ENCODE measurements at regions not wholly inside any gene's neighbourhood (a gene's known extent, or its start where the extent isn't known, plus 50 kb on each side); places are given as distances from the start of the nearest gene placed in this dataset.

DNA sequence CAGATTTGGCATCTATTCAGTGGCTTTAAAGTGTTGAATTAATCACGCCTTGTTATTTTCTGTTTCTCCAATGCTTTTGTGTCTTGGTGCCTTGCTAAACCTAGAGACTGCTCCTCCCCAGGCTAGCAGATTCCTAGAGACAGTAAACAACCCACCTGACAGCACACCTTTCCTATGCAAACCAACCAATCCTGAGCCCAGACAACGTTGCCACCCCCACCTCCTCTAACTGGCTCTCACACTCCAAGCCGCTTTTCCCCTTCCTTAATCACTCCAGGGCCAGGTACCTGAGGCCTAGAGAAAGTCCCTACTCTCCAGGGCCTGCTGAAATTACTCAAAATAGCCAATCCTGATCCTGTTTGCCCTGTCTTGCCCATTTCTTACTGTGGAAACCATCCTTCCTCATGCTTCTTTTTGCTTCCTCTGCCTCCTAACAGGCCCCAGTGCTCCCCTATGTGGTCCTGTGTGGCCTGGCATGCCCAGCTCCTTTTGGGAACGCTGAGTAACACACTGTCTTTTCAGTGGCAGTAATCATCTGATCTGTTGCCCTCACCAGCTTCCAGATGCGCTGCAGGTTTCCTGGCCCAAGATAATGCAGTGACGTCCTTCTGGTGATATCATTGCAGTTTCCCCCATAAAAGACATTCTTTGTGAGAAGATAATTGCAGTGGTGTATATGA, 53.4 kb downstream of the GAS1 start:
- no peak for DNase-seq (ENCODE audit: low spot score)

DNA sequence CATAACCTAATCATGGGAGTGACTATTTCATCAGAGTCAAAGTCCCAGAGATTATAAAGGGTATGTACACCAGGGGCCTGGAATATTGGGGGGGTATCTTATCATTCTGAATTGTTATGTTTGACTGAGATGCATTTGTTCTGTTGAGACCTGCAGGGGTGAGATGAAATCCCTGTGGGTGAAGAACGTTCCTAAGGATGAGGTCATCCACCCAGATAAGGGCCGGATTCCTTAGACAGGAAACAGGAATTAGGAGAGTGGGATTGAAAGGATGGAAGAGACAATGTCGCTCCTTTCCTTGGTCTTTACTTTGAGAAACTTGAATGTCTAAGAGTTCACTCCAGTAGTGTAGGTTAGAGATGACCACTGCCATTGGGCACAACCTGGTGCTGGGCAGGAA, 54.7 kb downstream of the GAS1 start:
- no peak for DNase-seq (ENCODE audit: low spot score)

DNA sequence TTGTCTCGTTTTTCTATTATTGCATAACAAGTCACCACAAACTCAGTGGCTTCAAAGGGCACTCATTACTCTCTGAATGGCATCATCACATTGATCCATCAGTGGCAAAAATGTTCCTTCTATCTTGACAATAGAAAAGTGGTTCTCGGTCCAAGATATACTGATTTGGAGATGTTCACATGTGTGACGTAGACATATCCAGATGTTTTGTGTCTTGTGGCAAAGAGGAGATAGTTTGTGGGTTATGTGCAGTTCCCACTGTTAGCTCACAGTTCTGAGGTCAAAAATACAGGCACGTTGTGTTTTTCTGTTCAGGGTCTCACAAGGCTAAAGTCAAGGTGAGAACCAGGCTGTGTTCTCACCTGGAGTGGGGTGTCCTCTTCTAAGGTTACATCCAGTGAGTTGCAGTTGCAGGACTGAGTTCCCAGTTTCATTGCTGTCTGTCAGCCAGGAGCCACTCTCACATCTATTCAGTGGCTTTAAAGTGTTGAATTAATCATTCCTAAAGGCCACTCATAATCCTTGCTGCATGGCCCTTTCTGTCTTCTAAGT, 55.3 kb downstream of the GAS1 start:
- no peak for DNase-seq (ENCODE audit: low spot score)

DNA sequence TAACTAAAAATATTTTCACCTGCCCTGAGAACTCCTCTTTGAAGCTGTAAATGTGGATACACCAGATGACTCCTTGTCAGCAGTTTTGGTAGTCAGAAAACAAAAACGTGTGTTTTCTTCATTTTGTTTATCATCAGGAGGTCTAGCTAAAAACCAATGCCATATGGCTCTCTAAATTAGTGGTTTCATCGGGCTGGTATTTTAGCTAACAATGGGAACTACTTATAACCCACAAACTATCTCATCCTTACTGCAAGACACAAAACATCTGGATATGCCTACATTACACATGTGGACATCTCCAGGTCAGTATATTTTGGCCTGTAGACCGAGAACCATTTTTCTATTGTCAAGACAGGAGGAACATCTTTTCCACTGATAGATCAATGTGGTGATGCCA, 56.2 kb downstream of the GAS1 start:
- DNase-seq (ENCODE audit: low spot score) = no peak

DNA sequence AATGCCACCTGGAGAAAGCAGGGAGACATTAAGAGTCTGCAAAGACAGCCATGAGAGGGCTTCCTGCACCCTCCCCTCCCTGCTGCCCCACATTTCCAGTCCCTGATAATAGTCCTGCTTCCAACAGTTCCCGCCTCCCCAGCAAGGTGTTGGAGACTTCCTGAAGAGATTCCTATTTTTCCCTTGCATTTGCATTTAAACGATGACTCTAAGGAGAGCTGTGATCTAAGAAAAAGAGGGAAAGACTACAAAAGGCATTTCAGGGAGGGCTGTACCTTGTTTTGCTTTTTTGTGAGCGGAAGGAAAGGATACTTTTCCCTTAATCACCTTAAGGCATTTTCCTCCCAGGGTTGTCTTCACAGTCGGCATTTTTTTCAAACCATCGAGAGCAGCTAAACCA, 62.1 kb downstream of the GAS1 start:
- DNase-seq (ENCODE audit: low spot score) = no peak

DNA sequence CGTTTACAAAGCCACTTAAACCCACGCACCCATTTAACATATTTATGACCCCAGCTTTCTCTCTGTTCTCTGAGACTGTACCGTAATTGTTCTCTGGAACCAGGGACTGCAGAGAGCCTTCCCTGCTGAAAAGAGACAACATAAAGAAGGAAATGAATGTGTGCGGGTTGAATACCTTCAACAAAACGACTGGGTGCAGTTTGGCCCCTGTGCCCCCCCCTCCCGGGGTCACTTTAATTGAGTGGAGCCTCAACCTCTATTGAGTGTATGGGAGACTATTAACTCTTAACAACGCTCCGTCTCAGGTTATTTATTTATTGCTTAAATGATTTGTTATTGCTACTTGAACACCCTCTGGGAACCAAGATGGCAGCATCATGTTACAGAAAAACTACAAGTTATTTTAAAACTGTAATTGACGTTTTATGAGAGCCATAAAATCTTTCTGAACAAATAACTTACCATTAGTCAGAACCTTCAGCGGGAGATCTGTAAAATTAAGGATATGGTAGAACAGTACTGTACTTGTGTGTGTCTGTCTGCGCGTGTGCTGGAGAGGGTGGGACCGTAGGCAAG, 70.6 kb downstream of the GAS1 start:
- DNase-seq (ENCODE audit: low spot score) = no peak

DNA sequence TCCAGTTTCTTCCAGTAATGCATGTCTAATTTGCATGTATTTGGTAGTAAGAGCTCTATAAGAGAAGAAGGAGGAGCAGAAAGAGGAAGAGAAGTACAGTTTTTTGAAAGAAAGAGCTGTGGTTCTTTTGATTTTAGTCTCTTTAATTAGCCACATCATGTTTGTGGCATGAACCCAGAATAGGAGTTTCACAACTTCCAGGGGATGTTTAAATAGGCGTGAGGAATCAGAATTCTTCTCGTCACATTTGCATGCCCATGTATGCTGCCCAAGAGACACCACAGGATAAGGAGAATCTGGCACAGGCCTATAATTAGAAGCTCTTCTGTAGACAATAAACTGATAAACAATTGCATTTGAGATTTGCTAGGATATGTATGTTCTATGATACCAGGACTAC, 78.7 kb downstream of the GAS1 start:
- no peak for DNase-seq (ENCODE audit: low spot score)

DNA sequence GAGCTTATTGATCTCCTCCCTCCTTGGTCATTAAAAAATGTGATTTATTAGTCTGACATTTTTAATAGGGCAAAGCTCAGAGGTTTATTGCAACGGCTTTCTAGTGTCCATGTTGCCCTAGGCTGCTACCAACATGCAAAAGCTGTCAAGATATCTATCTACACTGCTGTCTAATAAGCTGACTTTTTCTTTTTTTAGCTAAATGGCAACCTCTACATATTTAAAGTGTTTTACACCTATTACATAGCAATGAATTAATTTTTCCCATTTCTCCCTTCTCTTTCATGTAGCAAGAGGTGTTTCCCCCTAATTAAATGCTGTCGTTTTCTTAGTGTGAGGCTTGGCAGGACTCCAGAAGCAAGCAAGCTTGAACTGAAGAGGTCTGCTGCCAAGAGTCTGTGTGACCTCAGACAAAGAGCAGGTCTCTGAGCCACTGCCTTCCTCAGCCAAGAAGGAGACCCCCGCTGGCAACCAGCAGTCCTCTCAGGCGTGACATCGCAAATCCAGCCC, 79.4 kb downstream of the GAS1 start:
- peak; percentile 7 for DNase-seq (ENCODE audit: low spot score)

DNA sequence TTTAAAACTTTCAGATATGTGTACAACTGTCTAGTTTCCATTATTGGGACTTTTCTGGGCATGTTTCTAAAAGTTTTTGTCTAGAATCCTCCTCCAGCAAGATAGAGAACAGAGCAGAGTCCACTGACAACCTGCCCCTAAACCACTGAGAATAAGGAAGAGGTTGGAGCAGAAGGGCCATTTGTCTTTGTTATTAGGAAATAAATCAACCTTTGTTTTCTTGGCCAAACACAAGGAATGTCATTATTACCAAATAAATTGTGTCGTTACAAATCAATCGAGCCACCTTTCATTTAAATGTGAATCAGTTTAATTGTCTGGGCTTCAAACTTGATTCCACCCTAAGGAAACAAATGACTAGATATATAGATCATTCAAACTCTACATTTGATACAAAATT, 81.4 kb downstream of the GAS1 start:
- DNase-seq (ENCODE audit: low spot score) = no peak

DNA sequence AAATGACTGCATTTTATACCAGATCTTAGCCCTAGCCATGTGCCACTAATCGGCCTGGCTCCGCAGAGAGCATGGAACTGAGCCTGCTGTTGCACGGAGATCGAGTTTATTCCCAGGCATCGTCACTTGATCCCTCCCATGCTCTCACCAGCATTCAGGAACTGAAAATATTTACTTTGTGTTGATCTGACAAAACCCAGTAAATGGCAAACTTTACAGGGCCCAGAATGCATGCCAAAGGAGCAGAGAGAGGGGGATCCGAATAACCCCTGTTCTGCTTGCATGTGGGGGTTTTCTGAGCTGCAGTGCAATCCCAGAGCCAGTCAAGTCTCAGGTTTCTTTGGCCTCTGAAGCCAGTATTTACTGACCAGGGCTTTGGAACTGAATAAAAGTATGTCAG, 87.3 kb downstream of the GAS1 start:
- DNase-seq (ENCODE audit: low spot score) = no peak

DNA sequence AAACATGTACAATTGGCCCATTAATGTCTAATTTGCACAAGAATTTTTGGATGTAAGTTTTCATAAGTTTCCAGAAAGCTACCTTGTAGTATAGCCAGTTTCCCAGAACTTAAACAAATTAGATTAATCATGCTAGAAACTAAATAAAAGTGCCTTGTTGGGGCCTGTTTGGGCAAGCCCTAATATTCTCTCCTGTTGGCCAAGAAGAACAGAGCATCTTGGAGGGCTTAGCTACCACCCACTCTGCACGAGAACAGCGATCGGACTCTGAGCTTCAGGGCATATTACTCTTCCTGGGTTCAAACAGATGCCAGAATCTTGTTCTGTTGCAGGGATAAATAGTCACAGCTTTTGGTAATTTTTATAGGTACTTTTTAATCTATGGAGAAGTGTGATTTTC, 88.2 kb downstream of the GAS1 start:
- DNase-seq (ENCODE audit: low spot score) = no peak

DNA sequence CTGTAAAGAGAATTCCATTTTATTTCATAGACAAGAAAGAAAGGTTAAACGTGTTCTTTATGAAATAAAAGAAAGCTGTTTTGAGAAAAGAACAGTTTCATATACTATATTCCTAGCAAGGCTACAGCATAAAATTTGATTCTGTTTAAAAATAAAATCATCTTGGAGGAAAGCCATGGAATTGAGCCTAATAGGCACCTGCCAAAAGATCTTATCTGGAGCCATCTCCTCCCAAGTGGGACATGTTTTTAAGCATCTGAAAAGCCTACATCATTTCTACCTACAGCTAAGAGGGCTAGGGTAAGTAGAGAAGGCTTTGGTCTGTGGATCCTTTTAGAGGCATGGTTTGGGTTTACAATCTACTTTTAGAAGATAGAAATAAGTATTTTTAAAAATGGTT, 89.3 kb downstream of the GAS1 start:
- DNase-seq (ENCODE audit: low spot score) = no peak

DNA sequence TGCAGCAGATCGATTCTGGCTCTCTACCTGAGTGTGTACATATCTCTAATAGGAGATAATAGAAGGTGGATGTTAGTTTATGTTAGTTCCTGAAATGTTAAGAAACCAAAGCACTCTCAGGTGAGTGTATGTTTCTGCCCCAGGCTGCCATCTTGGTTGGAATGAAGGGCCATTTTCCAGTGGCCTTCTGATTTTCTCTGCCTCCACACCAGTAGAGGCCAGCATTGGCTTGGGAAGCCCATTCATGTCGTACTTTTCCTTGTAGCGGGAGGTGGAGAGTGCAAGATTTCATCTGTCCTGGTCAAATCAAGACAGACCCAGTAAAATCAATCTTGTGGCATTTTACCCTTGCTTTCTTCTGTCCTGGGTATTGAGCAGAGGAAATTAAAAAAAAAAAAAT, 91.0 kb downstream of the GAS1 start:
- no peak for DNase-seq (ENCODE audit: low spot score)

DNA sequence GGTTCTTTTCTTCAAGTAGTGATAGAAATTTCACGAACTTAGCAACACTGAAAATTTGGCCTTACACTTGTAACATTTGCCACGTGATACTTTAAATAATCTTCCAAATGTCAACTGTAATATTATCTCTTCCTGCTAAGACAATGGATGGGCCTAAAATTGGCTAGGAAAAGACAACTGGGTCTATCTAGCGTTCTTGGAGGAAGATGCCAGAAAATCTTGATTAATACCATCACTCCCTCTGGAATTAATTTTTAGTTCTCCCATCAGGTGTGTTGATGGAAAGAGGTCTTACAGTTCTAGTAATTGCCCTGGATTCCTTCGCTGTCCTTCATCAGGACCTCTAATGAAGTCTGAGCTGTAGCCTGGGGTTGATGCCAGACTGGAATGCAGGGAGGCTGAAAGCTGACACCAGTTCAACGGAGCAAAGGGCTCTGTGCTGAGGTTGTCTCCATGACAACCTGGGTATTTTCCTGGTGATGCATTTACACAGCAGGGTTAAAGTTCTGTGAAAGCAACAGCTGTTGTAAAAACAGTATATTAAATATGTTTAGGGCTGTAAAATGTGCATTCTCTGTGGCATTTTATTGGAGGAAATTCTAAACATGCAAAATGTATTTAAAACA, 92.3 kb downstream of the GAS1 start:
- no peak for DNase-seq (ENCODE audit: low spot score)

DNA sequence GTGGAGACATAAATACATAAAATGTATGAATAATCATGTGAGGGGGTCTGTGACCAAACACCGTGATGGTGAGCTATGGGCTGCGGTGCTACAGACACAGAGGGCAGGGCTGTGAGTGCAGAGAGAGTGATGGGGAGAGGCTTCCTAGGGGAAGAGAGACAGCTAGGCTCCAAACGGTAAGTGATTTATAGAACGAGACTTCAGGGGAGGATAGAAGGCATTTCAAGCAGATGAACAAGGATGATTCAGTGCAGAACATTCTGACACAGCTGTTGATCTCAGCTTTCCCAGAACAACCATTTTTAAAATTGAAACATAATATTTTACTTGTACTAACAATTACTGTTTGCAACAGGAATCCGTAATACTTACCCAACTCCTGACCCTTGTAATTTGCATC, 100.7 kb downstream of the GAS1 start:
- no peak for DNase-seq (ENCODE audit: low spot score)

DNA sequence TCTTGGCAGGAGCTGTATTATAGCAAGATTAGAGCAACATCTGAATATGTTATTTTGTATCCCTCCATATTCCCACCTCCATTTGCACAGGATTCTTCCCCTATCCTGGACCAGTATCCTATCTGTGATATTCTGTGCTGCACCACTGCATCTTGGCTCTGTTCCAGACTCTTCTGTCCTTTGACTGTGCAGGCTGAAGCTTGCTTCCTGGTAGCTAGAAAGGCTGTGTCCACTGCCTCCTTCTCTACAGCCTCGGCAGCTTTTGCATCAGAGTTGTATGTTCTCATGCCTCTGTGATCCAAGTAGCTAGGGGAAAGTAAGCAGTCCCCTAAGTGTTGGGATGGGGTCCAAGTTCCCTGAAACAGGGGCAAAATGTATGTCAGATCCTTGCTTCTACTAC, 104.1 kb downstream of the GAS1 start:
- no peak for DNase-seq (ENCODE audit: low spot score)

DNA sequence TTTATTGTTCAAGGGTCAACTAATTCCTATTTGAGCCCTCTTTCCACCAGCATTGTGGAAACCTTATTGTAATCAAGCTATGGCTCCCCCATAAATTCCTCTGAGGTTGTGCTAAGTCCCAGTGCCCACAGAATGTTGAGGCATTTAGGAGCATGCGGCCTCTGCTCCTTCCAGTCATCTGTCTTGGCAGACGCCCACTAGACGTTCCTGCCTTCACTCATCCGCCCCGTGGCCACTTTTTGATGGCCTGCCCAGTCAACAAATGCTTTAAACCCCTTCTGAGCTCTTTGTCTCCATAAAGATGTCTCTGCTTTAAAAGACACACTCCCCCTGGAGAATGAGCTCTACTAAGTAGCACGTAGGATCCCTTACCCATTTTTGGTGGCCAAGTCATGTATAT, 104.7 kb downstream of the GAS1 start:
- no peak for DNase-seq (ENCODE audit: low spot score)

DNA sequence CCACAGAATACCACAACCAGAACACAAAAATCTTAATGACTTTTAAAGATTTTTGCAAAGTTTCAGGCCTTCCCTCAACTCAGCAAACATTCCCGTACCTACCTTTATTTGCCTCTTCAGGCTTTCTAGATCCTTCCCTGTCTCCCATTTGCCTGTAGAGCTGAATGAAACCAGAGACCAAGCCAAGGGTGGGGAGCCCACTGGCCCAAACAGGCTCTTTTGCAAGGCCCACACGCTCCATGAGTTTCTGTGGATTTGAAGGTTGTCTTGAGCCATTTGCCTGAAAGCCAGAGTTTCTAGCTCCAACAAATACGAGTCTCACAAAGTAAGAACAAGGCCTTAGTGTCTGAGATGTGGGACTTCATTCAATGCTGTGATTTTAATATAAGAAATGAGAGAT, 107.8 kb downstream of the GAS1 start:
- DNase-seq (ENCODE audit: low spot score) = no peak

DNA sequence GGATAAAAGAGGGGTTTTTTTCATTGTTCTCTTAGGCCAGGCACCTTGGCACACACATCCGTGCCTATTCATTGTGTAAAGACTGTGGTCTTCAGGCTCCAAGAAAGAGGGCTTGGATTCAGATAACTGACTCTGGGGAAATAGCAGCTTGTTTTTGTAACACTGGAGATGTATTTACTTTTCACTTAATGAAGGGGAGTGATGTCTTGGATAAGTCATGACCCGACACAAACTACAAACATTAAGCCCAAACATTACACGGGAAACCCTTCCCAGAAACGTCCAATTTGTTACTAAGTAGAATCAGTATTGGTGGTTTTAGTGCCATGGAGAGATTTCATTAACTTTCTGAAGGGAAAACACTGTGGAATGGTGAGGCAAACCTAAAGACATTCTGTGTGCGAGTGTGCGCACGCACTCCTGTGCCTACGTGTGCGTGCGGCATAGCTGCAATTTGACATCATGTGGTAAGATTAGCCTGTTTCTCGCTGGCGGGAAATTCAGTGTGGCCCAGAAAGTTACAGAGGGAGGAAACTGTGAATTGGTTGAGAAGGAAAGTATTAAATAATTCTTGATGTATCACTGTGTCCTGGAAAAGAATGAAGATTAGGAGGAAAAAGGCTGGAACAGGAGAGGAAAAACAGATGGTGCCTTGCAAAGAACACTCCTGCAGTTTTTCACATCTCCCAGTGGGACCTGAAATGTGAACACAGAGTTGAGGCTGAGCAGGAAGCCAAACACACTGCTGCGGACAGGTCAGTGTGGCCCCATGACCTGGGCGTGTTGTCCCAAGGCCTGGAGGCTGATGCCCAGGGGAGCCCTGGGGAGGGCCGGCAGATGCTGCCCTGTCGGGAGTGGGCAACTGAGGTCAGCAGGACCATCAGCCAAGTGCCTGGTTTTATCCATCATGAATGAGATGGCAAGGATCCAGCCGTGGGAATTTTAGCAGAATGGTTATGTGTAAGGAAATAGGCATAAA, 108.5 kb downstream of the GAS1 start:
- DNase-seq (ENCODE audit: low spot score) = no peak

DNA sequence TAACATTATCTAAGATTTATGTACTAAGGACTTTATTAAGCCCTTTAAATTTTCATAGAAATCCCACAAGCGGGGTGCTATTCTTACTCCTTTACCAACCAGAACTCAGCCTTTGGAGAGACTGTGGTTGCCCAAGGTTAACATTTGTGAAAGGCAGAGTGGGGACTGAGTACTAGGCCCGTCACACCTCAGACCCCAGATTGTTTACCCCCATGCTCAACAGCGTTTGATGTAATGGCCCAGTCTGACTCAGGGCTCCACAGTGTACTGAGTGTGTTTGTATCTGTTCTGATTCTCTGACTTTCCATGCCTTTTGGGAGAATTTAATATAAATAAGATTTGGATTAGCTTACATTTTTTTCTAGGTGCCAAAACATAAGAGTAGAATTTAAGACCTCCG, 110.0 kb downstream of the GAS1 start:
- DNase-seq (ENCODE audit: low spot score) = no peak

DNA sequence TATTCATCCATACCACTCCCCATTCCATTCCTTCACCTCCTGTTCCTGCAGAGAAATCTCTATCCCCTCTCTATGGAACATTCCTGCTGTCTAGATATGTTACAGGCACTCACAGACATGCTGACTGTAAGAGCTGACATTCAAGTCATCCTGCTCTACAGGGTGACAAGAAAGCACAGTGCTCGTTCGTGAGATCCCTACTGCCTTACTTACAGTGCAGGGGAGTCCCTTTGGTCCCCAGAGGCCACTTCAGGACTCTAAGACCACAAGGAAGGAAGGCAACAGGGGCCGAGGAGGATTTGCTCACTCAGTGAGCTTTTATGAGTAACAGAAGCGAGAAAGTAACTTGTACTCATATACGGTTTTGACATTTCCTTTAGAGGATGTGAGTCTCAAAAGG, 110.5 kb downstream of the GAS1 start:
- DNase-seq (ENCODE audit: low spot score) = no peak

DNA sequence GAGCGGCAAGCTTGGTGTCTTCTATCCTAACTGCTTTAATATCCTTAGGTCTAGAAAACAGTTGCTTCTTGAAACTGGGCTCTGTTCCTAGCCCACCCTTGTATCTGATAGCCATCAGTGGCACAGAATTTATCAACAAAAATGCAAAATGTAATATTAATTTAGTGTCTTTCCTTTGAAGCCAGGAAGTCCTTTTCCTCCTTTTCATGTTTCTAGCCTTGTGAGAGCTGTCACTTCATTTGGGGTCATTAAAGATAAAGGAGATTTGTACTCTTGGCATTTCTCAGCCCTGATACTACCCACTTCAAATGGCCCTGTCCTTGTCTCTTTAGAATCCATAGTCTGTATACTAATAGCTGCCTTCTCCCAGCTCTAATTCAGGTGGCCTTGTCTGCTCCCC, 111.0 kb downstream of the GAS1 start:
- DNase-seq (ENCODE audit: low spot score) = no peak
